ENCODE measurements at regions not wholly inside any gene's neighbourhood (a gene's known extent, or its start where the extent isn't known, plus 50 kb on each side); places are given as distances from the start of the nearest gene placed in this dataset.

DNA sequence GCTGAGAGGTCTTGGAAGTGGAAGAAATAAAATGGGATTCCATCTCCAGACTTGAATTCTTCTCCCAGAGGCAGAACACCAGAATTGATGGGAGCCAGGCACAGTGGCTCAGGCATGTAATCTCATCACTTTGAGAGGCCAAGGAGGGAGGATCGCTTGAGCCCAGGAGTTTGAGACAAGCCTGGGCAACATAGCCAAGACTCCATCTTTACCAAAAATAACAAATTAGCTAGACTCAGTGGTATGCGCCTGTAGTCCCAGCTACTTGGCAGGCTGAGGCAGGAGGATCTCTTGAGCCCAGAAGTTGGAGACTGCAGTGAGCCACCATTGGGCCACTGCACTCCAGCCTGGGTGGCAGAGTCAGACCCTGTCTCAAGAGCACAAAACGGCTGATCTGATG lies 144.3 kb downstream of the C1D start:
- Histone ChIP-seq H4K20me1 (ENCODE audit: control insufficient read depth, insufficient read depth) (no peaks in the 10 kb centered on the region; the same call in 1 of the 2 replicates), H3K9me3 (replicated peaks; ENCODE audit: control insufficient read depth, insufficient read depth, low read length) (no peaks in the 10 kb centered on the region), H3K4me3 (no peak overlapping the region), H2AFZ (ENCODE audit: control insufficient read depth, low read depth, low read length) (no peak overlapping the region), H3K27ac (ENCODE audit: control insufficient read depth, insufficient read depth) (no peak overlapping the region), H3K9ac (ENCODE audit: control insufficient read depth, insufficient read depth, low read length) (no peak overlapping the region), H3K36me3 (ENCODE audit: control insufficient read depth in 2 of 2, insufficient read depth in 2 of 2, low read length in 1 of 2) (no peaks in the 10 kb centered on the region), H3K27me3 (replicated peaks in 1 of 2; ENCODE audit: control insufficient read depth in 2 of 2, insufficient read depth in 2 of 2, low read length in 1 of 2) (peaks cover 0 to 4% of the 10 kb centered on the region in 2 experiments; a peak in 3 of 4 replicates), H3K4me2 (ENCODE audit: control insufficient read depth, insufficient read depth) (no peak overlapping the region), H3K4me1 (ENCODE audit: control insufficient read depth, insufficient read depth, low read length) (no peaks in the 10 kb centered on the region), H3K79me2 (ENCODE audit: control insufficient read depth, insufficient read depth, low read length) (no peaks in the 10 kb centered on the region)
- DNase-seq (ENCODE audit: low read depth, low spot score) (no peak), FAIRE-seq (no peak), ATAC-seq (no peak)
- intact Hi-C loops (cut with micrococcal nuclease; ENCODE audit: unreplicated experiment), result no loop called here
- POLR2A ChIA-PET, result no interaction called here
- no TSS peak for BruUV-seq (replicated peaks)
- in situ Hi-C loops (cut with MboI), result no loop called here
- RAD21 ChIA-PET (ENCODE audit: unreplicated experiment), result no interaction called here
- 64% methylated on average over 3 of the region's 3 CpGs for WGBS (ENCODE audit: insufficient coverage, insufficient replicate concordance, low lambda C conversion rate, missing lambda C conversion rate)
- CTCF ChIA-PET, result interaction anchor here (1.9 kb wide), 1 partner anchor 113 kb away, joined by 6 read pairs; no protein-coding TSS in a partner anchor
- SMC1A ChIA-PET (ENCODE audit: uncharacterized antibody, unreplicated experiment), result no interaction called here
- no peak for TF ChIP-seq HDAC2 (IDR thresholded peaks at IDR 0.05)
- TF ChIP-seq, protein P1, sequence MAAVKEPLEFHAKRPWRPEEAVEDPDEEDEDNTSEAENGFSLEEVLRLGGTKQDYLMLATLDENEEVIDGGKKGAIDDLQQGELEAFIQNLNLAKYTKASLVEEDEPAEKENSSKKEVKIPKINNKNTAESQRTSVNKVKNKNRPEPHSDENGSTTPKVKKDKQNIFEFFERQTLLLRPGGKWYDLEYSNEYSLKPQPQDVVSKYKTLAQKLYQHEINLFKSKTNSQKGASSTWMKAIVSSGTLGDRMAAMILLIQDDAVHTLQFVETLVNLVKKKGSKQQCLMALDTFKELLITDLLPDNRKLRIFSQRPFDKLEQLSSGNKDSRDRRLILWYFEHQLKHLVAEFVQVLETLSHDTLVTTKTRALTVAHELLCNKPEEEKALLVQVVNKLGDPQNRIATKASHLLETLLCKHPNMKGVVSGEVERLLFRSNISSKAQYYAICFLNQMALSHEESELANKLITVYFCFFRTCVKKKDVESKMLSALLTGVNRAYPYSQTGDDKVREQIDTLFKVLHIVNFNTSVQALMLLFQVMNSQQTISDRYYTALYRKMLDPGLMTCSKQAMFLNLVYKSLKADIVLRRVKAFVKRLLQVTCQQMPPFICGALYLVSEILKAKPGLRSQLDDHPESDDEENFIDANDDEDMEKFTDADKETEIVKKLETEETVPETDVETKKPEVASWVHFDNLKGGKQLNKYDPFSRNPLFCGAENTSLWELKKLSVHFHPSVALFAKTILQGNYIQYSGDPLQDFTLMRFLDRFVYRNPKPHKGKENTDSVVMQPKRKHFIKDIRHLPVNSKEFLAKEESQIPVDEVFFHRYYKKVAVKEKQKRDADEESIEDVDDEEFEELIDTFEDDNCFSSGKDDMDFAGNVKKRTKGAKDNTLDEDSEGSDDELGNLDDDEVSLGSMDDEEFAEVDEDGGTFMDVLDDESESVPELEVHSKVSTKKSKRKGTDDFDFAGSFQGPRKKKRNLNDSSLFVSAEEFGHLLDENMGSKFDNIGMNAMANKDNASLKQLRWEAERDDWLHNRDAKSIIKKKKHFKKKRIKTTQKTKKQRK (IDR thresholded peaks at IDR 0.05; ENCODE audit: low read depth, low read length), result no peak
- TF ChIP-seq, protein P2, sequence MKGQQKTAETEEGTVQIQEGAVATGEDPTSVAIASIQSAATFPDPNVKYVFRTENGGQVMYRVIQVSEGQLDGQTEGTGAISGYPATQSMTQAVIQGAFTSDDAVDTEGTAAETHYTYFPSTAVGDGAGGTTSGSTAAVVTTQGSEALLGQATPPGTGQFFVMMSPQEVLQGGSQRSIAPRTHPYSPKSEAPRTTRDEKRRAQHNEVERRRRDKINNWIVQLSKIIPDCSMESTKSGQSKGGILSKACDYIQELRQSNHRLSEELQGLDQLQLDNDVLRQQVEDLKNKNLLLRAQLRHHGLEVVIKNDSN (IDR thresholded peaks at IDR 0.05; ENCODE audit: borderline replicate concordance, extremely low read length, insufficient read depth, low read depth, low read length), result no peak
- TF ChIP-seq KLF5 (IDR thresholded peaks at IDR 0.05; ENCODE audit: partially characterized antibody), result no peak
- no peak for TF ChIP-seq JUNB (IDR thresholded peaks at IDR 0.05)
- TF ChIP-seq ZNF274 (IDR thresholded peaks at IDR 0.05; ENCODE audit: insufficient read depth, insufficient read length), result no peak
- no peak for TF ChIP-seq ZNF622 (IDR thresholded peaks at IDR 0.05)
- TF ChIP-seq, protein P3, sequence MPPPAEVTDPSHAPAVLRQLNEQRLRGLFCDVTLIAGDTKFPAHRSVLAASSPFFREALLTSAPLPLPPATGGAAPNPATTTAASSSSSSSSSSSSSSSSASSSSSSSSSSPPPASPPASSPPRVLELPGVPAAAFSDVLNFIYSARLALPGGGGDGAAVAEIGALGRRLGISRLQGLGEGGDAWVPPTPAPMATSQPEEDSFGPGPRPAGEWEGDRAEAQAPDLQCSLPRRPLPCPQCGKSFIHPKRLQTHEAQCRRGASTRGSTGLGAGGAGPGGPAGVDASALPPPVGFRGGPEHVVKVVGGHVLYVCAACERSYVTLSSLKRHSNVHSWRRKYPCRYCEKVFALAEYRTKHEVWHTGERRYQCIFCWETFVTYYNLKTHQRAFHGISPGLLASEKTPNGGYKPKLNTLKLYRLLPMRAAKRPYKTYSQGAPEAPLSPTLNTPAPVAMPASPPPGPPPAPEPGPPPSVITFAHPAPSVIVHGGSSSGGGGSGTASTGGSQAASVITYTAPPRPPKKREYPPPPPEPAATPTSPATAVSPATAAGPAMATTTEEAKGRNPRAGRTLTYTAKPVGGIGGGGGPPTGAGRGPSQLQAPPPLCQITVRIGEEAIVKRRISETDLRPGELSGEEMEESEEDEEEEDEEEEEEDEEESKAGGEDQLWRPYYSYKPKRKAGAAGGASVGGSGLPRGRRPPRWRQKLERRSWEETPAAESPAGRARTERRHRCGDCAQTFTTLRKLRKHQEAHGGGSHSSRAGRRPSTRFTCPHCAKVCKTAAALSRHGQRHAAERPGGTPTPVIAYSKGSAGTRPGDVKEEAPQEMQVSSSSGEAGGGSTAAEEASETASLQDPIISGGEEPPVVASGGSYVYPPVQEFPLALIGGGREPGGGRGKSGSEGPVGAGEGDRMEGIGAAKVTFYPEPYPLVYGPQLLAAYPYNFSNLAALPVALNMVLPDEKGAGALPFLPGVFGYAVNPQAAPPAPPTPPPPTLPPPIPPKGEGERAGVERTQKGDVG (CRISPR knock-in tag; IDR thresholded peaks at IDR 0.05), result no peak
- no peak for TF ChIP-seq TBL1XR1 (IDR thresholded peaks at IDR 0.05; ENCODE audit: low read depth, low read length)
- TF ChIP-seq, protein P4, sequence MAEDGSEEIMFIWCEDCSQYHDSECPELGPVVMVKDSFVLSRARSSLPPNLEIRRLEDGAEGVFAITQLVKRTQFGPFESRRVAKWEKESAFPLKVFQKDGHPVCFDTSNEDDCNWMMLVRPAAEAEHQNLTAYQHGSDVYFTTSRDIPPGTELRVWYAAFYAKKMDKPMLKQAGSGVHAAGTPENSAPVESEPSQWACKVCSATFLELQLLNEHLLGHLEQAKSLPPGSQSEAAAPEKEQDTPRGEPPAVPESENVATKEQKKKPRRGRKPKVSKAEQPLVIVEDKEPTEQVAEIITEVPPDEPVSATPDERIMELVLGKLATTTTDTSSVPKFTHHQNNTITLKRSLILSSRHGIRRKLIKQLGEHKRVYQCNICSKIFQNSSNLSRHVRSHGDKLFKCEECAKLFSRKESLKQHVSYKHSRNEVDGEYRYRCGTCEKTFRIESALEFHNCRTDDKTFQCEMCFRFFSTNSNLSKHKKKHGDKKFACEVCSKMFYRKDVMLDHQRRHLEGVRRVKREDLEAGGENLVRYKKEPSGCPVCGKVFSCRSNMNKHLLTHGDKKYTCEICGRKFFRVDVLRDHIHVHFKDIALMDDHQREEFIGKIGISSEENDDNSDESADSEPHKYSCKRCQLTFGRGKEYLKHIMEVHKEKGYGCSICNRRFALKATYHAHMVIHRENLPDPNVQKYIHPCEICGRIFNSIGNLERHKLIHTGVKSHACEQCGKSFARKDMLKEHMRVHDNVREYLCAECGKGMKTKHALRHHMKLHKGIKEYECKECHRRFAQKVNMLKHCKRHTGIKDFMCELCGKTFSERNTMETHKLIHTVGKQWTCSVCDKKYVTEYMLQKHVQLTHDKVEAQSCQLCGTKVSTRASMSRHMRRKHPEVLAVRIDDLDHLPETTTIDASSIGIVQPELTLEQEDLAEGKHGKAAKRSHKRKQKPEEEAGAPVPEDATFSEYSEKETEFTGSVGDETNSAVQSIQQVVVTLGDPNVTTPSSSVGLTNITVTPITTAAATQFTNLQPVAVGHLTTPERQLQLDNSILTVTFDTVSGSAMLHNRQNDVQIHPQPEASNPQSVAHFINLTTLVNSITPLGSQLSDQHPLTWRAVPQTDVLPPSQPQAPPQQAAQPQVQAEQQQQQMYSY (CRISPR knock-in tag; IDR thresholded peaks at IDR 0.05), result no peak
- TF ChIP-seq IKZF2 (IDR thresholded peaks at IDR 0.05), result no peak
- no peak for TF ChIP-seq BCL11A (IDR thresholded peaks at IDR 0.05; ENCODE audit: low read depth, low read length)
- no peak for TF ChIP-seq ETV6 (conservative IDR thresholded peaks at IDR 0.05 in 1 of 2, IDR thresholded peaks at IDR 0.05 in 1 of 2; ENCODE audit: borderline replicate concordance in 1 of 2, low read depth in 1 of 2)

All from GM12878 (cell line).